ENCODE measurements at regions not wholly inside any gene's neighbourhood (a gene's known extent, or its start where the extent isn't known, plus 50 kb on each side); places are given as distances from the start of the nearest gene placed in this dataset.
A peak's percentile ranks its signal among the peaks of the same experiment; 100 is the strongest.

GRCh38 chr2:64212346-64212745 is 68.1 kb upstream of the PELI1 start:
- H3K27me3 Mint-ChIP-seq (ENCODE audit: unreplicated experiment), result no peaks in the 10 kb centered on the region
- H3K4me3 Mint-ChIP-seq (ENCODE audit: unreplicated experiment), result no peak overlapping the region
- peaks cover 12% of the 10 kb centered on the region for H3K4me1 Mint-ChIP-seq (ENCODE audit: unreplicated experiment)
- no peaks in the 10 kb centered on the region for H3K9me3 Mint-ChIP-seq (ENCODE audit: unreplicated experiment)
- no peak overlapping the region for H3K27ac Mint-ChIP-seq (ENCODE audit: unreplicated experiment)
- DNase-seq (ENCODE audit: extremely low spot score, unreplicated experiment), result no peak
- no peak for TF ChIP-seq CTCF (IDR thresholded peaks at IDR 0.05)
- H3K36me3 Mint-ChIP-seq (ENCODE audit: unreplicated experiment), result no peaks in the 10 kb centered on the region

- Mint-ChIP-seq H3K9me3 (ENCODE audit: unreplicated experiment) (no peaks in the 10 kb centered on the region), H3K4me1 (ENCODE audit: unreplicated experiment) (peaks cover 12% of the 10 kb centered on the region), H3K4me3 (ENCODE audit: unreplicated experiment) (no peak overlapping the region), H3K27me3 (ENCODE audit: unreplicated experiment) (no peaks in the 10 kb centered on the region), H3K27ac (ENCODE audit: unreplicated experiment) (no peak overlapping the region), H3K36me3 (ENCODE audit: unreplicated experiment) (no peaks in the 10 kb centered on the region)
- no peak for DNase-seq (ENCODE audit: extremely low spot score, unreplicated experiment)
- TF ChIP-seq CTCF (IDR thresholded peaks at IDR 0.05), result no peak
Observed at GRCh38 chr2:64212801-64213321, 68.6 kb upstream of the PELI1 start.

DNA sequence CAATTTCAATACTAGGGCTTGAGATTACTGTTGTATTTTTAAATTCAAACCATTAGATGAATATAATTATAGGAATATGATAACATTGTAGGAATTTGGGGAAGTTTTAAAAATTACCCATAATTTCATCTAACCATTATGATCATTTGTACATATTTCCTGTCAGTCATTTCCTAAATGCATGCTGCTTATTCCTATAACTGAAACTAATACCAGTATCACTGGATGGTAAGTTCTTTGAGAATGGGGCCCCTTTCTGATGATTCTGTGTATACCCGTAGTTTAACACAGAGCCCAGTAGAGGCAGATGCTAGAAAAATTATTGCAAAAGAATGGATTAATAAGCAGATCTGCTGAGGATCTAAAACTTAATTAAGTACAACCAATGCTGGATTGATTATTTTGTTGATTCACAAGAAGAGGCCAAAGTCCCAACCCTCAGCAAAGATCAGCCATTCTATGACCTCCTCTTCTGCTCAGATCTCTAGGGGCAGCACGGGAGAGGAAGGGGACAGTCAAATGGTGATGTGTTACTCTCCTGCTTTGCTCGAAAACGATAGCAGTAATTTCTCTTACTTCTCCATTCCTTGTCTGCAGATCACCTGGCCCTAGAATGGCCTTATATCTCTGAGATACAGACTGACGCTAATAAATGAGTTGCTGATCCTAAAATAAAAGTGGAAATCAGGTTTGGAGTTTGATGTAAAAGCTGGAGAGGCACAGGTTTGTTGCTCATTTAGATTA is 69.5 kb upstream of the PELI1 start:
- TF ChIP-seq CTCF (IDR thresholded peaks at IDR 0.05), result no peak
- H3K36me3 Mint-ChIP-seq (ENCODE audit: unreplicated experiment), result no peaks in the 10 kb centered on the region
- H3K4me3 Mint-ChIP-seq (ENCODE audit: unreplicated experiment), result no peak overlapping the region
- no peaks in the 10 kb centered on the region for H3K9me3 Mint-ChIP-seq (ENCODE audit: unreplicated experiment)
- DNase-seq (ENCODE audit: extremely low spot score, unreplicated experiment), result no peak
- H3K4me1 Mint-ChIP-seq (ENCODE audit: unreplicated experiment), result peaks cover 12% of the 10 kb centered on the region
- H3K27me3 Mint-ChIP-seq (ENCODE audit: unreplicated experiment), result no peaks in the 10 kb centered on the region
- no peak overlapping the region for H3K27ac Mint-ChIP-seq (ENCODE audit: unreplicated experiment)

DNA sequence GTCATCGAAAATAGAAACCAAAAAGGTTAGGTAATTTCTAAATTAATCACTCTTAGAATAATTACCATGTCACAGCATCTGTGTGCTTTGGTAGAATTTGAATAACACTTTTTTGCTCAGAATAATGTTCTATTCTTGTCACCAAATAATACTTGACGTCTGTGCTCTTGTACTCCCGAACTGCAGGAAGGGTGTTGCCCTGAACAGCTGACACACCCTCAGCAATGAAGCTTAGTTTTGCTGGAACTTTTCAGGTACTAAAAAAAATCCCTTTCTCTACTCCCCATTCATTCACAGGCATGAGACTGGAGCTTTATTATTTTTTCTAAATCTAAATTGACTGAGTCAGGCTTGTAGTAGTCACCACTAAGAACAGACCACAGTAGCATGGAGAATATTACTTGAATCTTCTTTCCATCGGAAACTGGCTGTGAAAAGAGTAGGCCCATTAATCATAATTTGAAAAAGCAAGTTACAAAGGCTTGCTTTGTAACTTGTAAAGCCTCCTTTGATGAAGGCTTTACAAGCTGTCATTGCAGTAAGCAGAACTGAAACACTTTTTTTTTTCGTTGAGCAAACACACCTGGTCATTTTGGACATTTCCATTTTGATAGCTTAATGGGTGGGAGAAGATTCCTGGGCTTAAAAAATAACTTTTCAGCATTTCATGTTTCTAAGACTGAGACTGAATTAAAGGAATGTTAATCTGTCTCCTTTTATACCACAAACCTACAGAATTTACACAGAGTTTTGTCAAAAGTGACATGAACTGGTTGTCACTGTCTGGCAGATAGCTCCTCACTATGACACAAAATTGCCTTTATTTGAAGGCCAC is 70.3 kb upstream of the PELI1 start:
- DNase-seq (ENCODE audit: extremely low spot score, unreplicated experiment), result no peak
- Mint-ChIP-seq H3K4me1 (ENCODE audit: unreplicated experiment) (peaks cover 12% of the 10 kb centered on the region), H3K36me3 (ENCODE audit: unreplicated experiment) (no peaks in the 10 kb centered on the region), H3K4me3 (ENCODE audit: unreplicated experiment) (no peak overlapping the region), H3K9me3 (ENCODE audit: unreplicated experiment) (no peaks in the 10 kb centered on the region), H3K27me3 (ENCODE audit: unreplicated experiment) (no peaks in the 10 kb centered on the region), H3K27ac (ENCODE audit: unreplicated experiment) (peak overlapping the region; percentile 7)
- TF ChIP-seq CTCF (IDR thresholded peaks at IDR 0.05), result no peak
